NCI-H2107 treated with DMSO at 0.1 percent for 48 hours (cell line): ENCODE measurements at regions not wholly inside any gene's neighbourhood (a gene's known extent, or its start where the extent isn't known, plus 50 kb on each side); places are given as distances from the start of the nearest gene placed in this dataset.
"Not testable (repeated sequence)": the region's sequence is repeated elsewhere in the genome, so short reads cannot be mapped to it uniquely, and the experiment has no call there.

ENCODE experiments used
- DNase-seq: peaks from one replicate; lab custom pipeline; 2025; ENCODE audit not compliant: unreplicated experiment; lab: John Stamatoyannopoulos, UW

GRCh38 chr6:66995669-66996068 is 1288.6 kb upstream of the EYS start:
- DNase-seq: no peak

- DNase-seq: not testable (repeated sequence)
These were observed 1286.7 kb upstream of the EYS start for GRCh38 chr6:66993708-66994107.

- no peak for DNase-seq
These were observed 1286.2 kb upstream of the EYS start for GRCh38 chr6:66993272-66993671.

- no peak for DNase-seq
These were observed 1285.6 kb upstream of the EYS start for GRCh38 chr6:66992660-66993059.

GRCh38 chr6:66986940-66987339 is 1279.9 kb upstream of the EYS start:
- DNase-seq: no peak

GRCh38 chr6:66985816-66986215 is 1278.8 kb upstream of the EYS start:
- no peak for DNase-seq

GRCh38 chr6:66970373-66970772 is 1263.3 kb upstream of the EYS start:
- DNase-seq: no peak

GRCh38 chr6:66965227-66965626 is 1258.2 kb upstream of the EYS start:
- no peak for DNase-seq

GRCh38 chr6:66964216-66964615 is 1257.2 kb upstream of the EYS start:
- no peak for DNase-seq

- DNase-seq: no peak
These were observed 1255.1 kb upstream of the EYS start for GRCh38 chr6:66962082-66962481.

GRCh38 chr6:66961191-66961590 is 1254.2 kb upstream of the EYS start:
- DNase-seq: no peak

GRCh38 chr6:66949191-66949661 is 1242.2 kb upstream of the EYS start:
- DNase-seq: no peak

GRCh38 chr6:66948106-66948505 is 1241.1 kb upstream of the EYS start:
- DNase-seq: no peak

- no peak for DNase-seq
These were observed 1233.0 kb upstream of the EYS start for GRCh38 chr6:66940003-66940402.

GRCh38 chr6:66937180-66937579 is 1230.2 kb upstream of the EYS start:
- DNase-seq: no peak

- no peak for DNase-seq
These were observed 1228.6 kb upstream of the EYS start for GRCh38 chr6:66935612-66936011.

GRCh38 chr6:66931787-66932186 is 1224.8 kb upstream of the EYS start:
- no peak for DNase-seq

GRCh38 chr6:66930559-66931290 is 1223.7 kb upstream of the EYS start:
- DNase-seq: no peak

- DNase-seq: no peak
These were observed 1219.0 kb upstream of the EYS start for GRCh38 chr6:66926060-66926459.

GRCh38 chr6:66913657-66914056 is 1206.6 kb upstream of the EYS start:
- DNase-seq: no peak

GRCh38 chr6:66902457-66902856 is 1195.4 kb upstream of the EYS start:
- no peak for DNase-seq

GRCh38 chr6:66900133-66901083 is 1193.4 kb upstream of the EYS start:
- no peak for DNase-seq
